Gastroesophageal sphincter (tissue), 4 donors: ENCODE measurements at regions not wholly inside any gene's neighbourhood (a gene's known extent, or its start where the extent isn't known, plus 50 kb on each side); places are given as distances from the start of the nearest gene placed in this dataset.

Experiments used
- ATAC-seq: fragments of 150-250 bp; one replicate; pipeline ENCODE4 v1.9.1; 2016; ENCODE audit warnings: mild to moderate bottlenecking, moderate library complexity
- H3K27ac ChIP-seq, 4 donors: fragments of 200-600 bp; sonication (generic) in 3 of 4; 1 replicate in 3 of 4; 2 replicates in 1 of 4; pipeline ENCODE4 v1.5.1; 2016 to 2019
- H3K27me3 ChIP-seq: fragments of 200-600 bp; sonication (generic); one replicate; pipeline ENCODE4 v1.5.1; 2019
- H3K36me3 ChIP-seq, 2 donors: fragments of 200-600 bp; sonication (generic); one replicate each; pipeline ENCODE4 v1.5.1; 2019; ENCODE audit warnings: control low read depth in 1 of 2
- H3K4me1 ChIP-seq, 3 donors: fragments of 200-600 bp; sonication (generic); 1 replicate in 2 of 3; 2 replicates in 1 of 3; pipeline ENCODE4 v1.5.1; 2016 to 2019; ENCODE audit warnings: control low read depth in 2 of 3
- H3K4me3 ChIP-seq, 2 donors: fragments of 200-600 bp; sonication (generic); one replicate each; pipeline ENCODE4 v1.5.1; 2019; ENCODE audit warnings: mild to moderate bottlenecking in 1 of 2, moderate library complexity in 1 of 2
- H3K9me3 ChIP-seq, 3 donors: fragments of 200-600 bp; sonication (generic); one replicate each; pipeline ENCODE4 v1.5.1; 2017 to 2019; ENCODE audit warnings: control low read depth in 2 of 3
- CTCF ChIP-seq, 4 experiments: fragments of 200-600 bp in 2 of 4; fragments of 450-650 bp in 2 of 4; sonication (generic) in 1 of 4; IDR thresholded peaks; one replicate each; pipeline ENCODE4 v1.5.1; 2017 to 2019; ENCODE audit warnings: antibody characterized with exemption in 4 of 4, mild to moderate bottlenecking in 2 of 4, moderate library complexity in 2 of 4
- EP300 ChIP-seq: sonication (generic); formaldehyde crosslinking; IDR thresholded peaks from one replicate; pipeline ENCODE4 v1.6.1; 2017; ENCODE audit warnings: antibody characterized with exemption, mild to moderate bottlenecking
- POLR2A ChIP-seq, 2 donors: fragments of 450-650 bp; IDR thresholded peaks; one replicate each; pipeline ENCODE4 v1.6.1; 2017; ENCODE audit warnings: antibody characterized with exemption in 2 of 2, mild to moderate bottlenecking in 2 of 2, moderate library complexity in 1 of 2
- POLR2AphosphoS5 ChIP-seq: sonication (generic); formaldehyde crosslinking; IDR thresholded peaks from one replicate; pipeline ENCODE4 v1.6.1; 2017; ENCODE audit warnings: antibody characterized with exemption
- WGBS, 2 donors: methylation state at CpG; one replicate each; pipeline ENCODE4 v1.1.5; 2018; ENCODE audit warnings: low coverage in 1 of 2; 5-methylcytosine and 5-hydroxymethylcytosine counted together

GRCh38 chr5:166165596-166165995 lies 2125.8 kb upstream of the WWC1 start:
- no peak overlapping the region for H3K27ac ChIP-seq
- H3K36me3 ChIP-seq, result no peaks in the 10 kb centered on the region
- no peaks in the 10 kb centered on the region for H3K27me3 ChIP-seq
- no peaks in the 10 kb centered on the region for H3K4me1 ChIP-seq
- 33 to 38% methylated on average over 2 to 4 of the region's 4 CpGs for WGBS, 2 donors
- TF ChIP-seq CTCF (IDR thresholded peaks at IDR 0.05) (no peak), EP300 (no peak), POLR2AphosphoS5 (no peak), POLR2A (IDR thresholded peaks at IDR 0.05) (no peak)
- no peaks in the 10 kb centered on the region for H3K9me3 ChIP-seq
- no peak overlapping the region for H3K4me3 ChIP-seq
- no peak for ATAC-seq

- TF ChIP-seq CTCF (IDR thresholded peaks at IDR 0.05) (no peak), POLR2AphosphoS5 (no peak), EP300 (no peak), POLR2A (IDR thresholded peaks at IDR 0.05) (no peak)
- no peaks in the 10 kb centered on the region for H3K27me3 ChIP-seq
- no peaks in the 10 kb centered on the region for H3K36me3 ChIP-seq
- no peaks in the 10 kb centered on the region for H3K4me1 ChIP-seq
- WGBS, 2 donors, result 45 to 71% methylated on average over 5 of the region's 5 CpGs
- no peak overlapping the region for H3K27ac ChIP-seq
- ATAC-seq, result no peak
- H3K9me3 ChIP-seq, result no peaks in the 10 kb centered on the region
- H3K4me3 ChIP-seq, result no peak overlapping the region
Measured at GRCh38 chr5:166166071-166166470, 2125.4 kb upstream of the WWC1 start.

- no peak overlapping the region for H3K4me3 ChIP-seq
- no peaks in the 10 kb centered on the region for H3K9me3 ChIP-seq
- ATAC-seq, result no peak
- TF ChIP-seq POLR2AphosphoS5, result no peak
- TF ChIP-seq EP300, result no peak
- TF ChIP-seq CTCF (IDR thresholded peaks at IDR 0.05), result no peak
- TF ChIP-seq POLR2A (IDR thresholded peaks at IDR 0.05), result no peak
- H3K4me1 ChIP-seq, result no peaks in the 10 kb centered on the region
- WGBS, 2 donors, result 60 to 72% methylated on average over 4 of the region's 4 CpGs
- no peaks in the 10 kb centered on the region for H3K36me3 ChIP-seq
- H3K27ac ChIP-seq, result no peak overlapping the region
- H3K27me3 ChIP-seq, result no peaks in the 10 kb centered on the region
Measured at GRCh38 chr5:166172597-166172996, 2118.8 kb upstream of the WWC1 start.

- H3K36me3 ChIP-seq, result no peaks in the 10 kb centered on the region
- ATAC-seq, result no peak
- no peak overlapping the region for H3K27ac ChIP-seq
- H3K4me3 ChIP-seq, result no peak overlapping the region
- no peaks in the 10 kb centered on the region for H3K27me3 ChIP-seq
- H3K9me3 ChIP-seq, result no peaks in the 10 kb centered on the region
- TF ChIP-seq POLR2AphosphoS5 (no peak), EP300 (no peak), POLR2A (IDR thresholded peaks at IDR 0.05) (no peak), CTCF (IDR thresholded peaks at IDR 0.05) (no peak)
- 54 to 57% methylated on average over 6 to 8 of the region's 8 CpGs for WGBS, 2 donors
- H3K4me1 ChIP-seq, result no peaks in the 10 kb centered on the region
Measured at GRCh38 chr5:166178411-166179080, 2112.9 kb upstream of the WWC1 start.

GRCh38 chr5:166185185-166185584 lies 2106.3 kb upstream of the WWC1 start:
- Histone ChIP-seq H3K27ac (no peak overlapping the region), H3K9me3 (no peaks in the 10 kb centered on the region), H3K27me3 (no peaks in the 10 kb centered on the region), H3K4me3 (no peak overlapping the region), H3K4me1 (no peaks in the 10 kb centered on the region), H3K36me3 (no peaks in the 10 kb centered on the region)
- TF ChIP-seq EP300 (no peak), POLR2AphosphoS5 (no peak), CTCF (IDR thresholded peaks at IDR 0.05) (no peak), POLR2A (IDR thresholded peaks at IDR 0.05) (no peak)
- WGBS, 2 donors, result 71 to 83% methylated on average over 8 to 10 of the region's 10 CpGs
- no peak for ATAC-seq
